ENCODE measurements at regions not wholly inside any gene's neighbourhood (a gene's known extent, or its start where the extent isn't known, plus 50 kb on each side); places are given as distances from the start of the nearest gene placed in this dataset.
"Not testable (repeated sequence)": the region's sequence is repeated elsewhere in the genome, so short reads cannot be mapped to it uniquely, and the experiment has no call there.

- Mint-ChIP-seq H3K4me3 (no peak overlapping the region), H3K27ac (no peak overlapping the region), H3K4me1 (no peaks in the 10 kb centered on the region), H3K9me3 (peaks cover 15 to 46% (median 30%) of the 10 kb centered on the region in 6 donors), H3K27me3 (ENCODE audit: low read depth in 3 of 3) (no peaks in the 10 kb centered on the region), H3K36me3 (no peaks in the 10 kb centered on the region)
- no peak for DNase-seq
These were observed 698.1 kb upstream of the NXPH2 start for GRCh38 chr2:139478165-139478914.

GRCh38 chr2:139477618-139478017 lies 697.4 kb upstream of the NXPH2 start:
- no peak overlapping the region for H3K27ac Mint-ChIP-seq
- no peaks in the 10 kb centered on the region for H3K27me3 Mint-ChIP-seq (ENCODE audit: low read depth in 3 of 3)

GRCh38 chr2:139469985-139470384 lies 689.8 kb upstream of the NXPH2 start:
- H3K9me3 Mint-ChIP-seq: peaks cover 5 to 62% (median 24%) of the 10 kb centered on the region in 6 donors
- no peaks in the 10 kb centered on the region for H3K27me3 Mint-ChIP-seq (ENCODE audit: low read depth in 3 of 3)
- no peaks in the 10 kb centered on the region for H3K4me1 Mint-ChIP-seq
- peaks cover 0 to 3% (median 0%) of the 10 kb centered on the region in 3 donors for H3K36me3 Mint-ChIP-seq
- no peak for DNase-seq
- no peak overlapping the region for H3K27ac Mint-ChIP-seq
- H3K4me3 Mint-ChIP-seq: no peak overlapping the region

More at GRCh38 chr2:139477618-139478017, 697.4 kb upstream of the NXPH2 start:
- H3K4me3 Mint-ChIP-seq: no peak overlapping the region
- no peak for DNase-seq
- H3K36me3 Mint-ChIP-seq: no peaks in the 10 kb centered on the region
- H3K4me1 Mint-ChIP-seq: no peaks in the 10 kb centered on the region
- H3K9me3 Mint-ChIP-seq: peaks cover 15 to 52% (median 34%) of the 10 kb centered on the region in 6 donors

- DNase-seq: no peak
- Mint-ChIP-seq H3K36me3 (peaks cover 0 to 3% (median 0%) of the 10 kb centered on the region in 3 donors), H3K9me3 (peaks cover 4 to 49% (median 26%) of the 10 kb centered on the region in 6 donors), H3K4me3 (no peak overlapping the region), H3K27ac (no peak overlapping the region), H3K4me1 (no peaks in the 10 kb centered on the region), H3K27me3 (ENCODE audit: low read depth in 3 of 3) (no peaks in the 10 kb centered on the region)
These were observed 685.6 kb upstream of the NXPH2 start for GRCh38 chr2:139465789-139466188.

- Mint-ChIP-seq H3K27me3 (ENCODE audit: low read depth in 3 of 3) (no peaks in the 10 kb centered on the region), H3K9me3 (peaks cover 2 to 42% (median 29%) of the 10 kb centered on the region in 6 donors), H3K27ac (no peak overlapping the region), H3K4me3 (no peak overlapping the region), H3K36me3 (no peaks in the 10 kb centered on the region), H3K4me1 (no peaks in the 10 kb centered on the region)
- no peak for DNase-seq
These were observed 677.7 kb upstream of the NXPH2 start for GRCh38 chr2:139457873-139458272.

- H3K27ac Mint-ChIP-seq: no peak overlapping the region
- no peaks in the 10 kb centered on the region for H3K36me3 Mint-ChIP-seq
- H3K4me3 Mint-ChIP-seq: no peak overlapping the region
- no peak for DNase-seq
- H3K4me1 Mint-ChIP-seq: no peaks in the 10 kb centered on the region
- H3K27me3 Mint-ChIP-seq (ENCODE audit: low read depth in 3 of 3): no peaks in the 10 kb centered on the region
- peaks cover 6 to 57% (median 35%) of the 10 kb centered on the region in 6 donors for H3K9me3 Mint-ChIP-seq
These were observed 674.1 kb upstream of the NXPH2 start for GRCh38 chr2:139454251-139454650.

GRCh38 chr2:139439100-139439499 lies 658.9 kb upstream of the NXPH2 start:
- H3K4me1 Mint-ChIP-seq: no peaks in the 10 kb centered on the region
- no peak overlapping the region for H3K4me3 Mint-ChIP-seq
- peaks cover 4 to 48% (median 23%) of the 10 kb centered on the region in 6 donors for H3K9me3 Mint-ChIP-seq
- no peaks in the 10 kb centered on the region for H3K27me3 Mint-ChIP-seq (ENCODE audit: low read depth in 3 of 3)
- H3K36me3 Mint-ChIP-seq: peaks cover 0 to 7% (median 0%) of the 10 kb centered on the region in 3 donors
- no peak overlapping the region for H3K27ac Mint-ChIP-seq
- no peak for DNase-seq

- Mint-ChIP-seq H3K4me3 (no peak overlapping the region), H3K36me3 (peaks cover 0 to 7% (median 0%) of the 10 kb centered on the region in 3 donors), H3K27ac (no peak overlapping the region), H3K4me1 (no peaks in the 10 kb centered on the region), H3K27me3 (ENCODE audit: low read depth in 3 of 3) (no peaks in the 10 kb centered on the region), H3K9me3 (peaks cover 4 to 44% (median 23%) of the 10 kb centered on the region in 6 donors)
- no peak for DNase-seq
These were observed 658.3 kb upstream of the NXPH2 start for GRCh38 chr2:139438478-139438877.

GRCh38 chr2:139427164-139427563 lies 647.0 kb upstream of the NXPH2 start:
- Mint-ChIP-seq H3K36me3 (no peaks in the 10 kb centered on the region), H3K27me3 (ENCODE audit: low read depth in 3 of 3) (peaks cover 0 to 1% (median 0%) of the 10 kb centered on the region in 3 donors), H3K9me3 (peaks cover 15 to 60% (median 23%) of the 10 kb centered on the region in 6 donors), H3K4me1 (no peaks in the 10 kb centered on the region), H3K4me3 (no peak overlapping the region), H3K27ac (no peak overlapping the region)
- no peak for DNase-seq

- no peaks in the 10 kb centered on the region for H3K36me3 Mint-ChIP-seq
- no peak overlapping the region for H3K27ac Mint-ChIP-seq
- H3K4me3 Mint-ChIP-seq: no peak overlapping the region
- no peak for DNase-seq
- H3K9me3 Mint-ChIP-seq: peaks cover 14 to 72% (median 31%) of the 10 kb centered on the region in 6 donors
- peaks cover 0 to 5% (median 0%) of the 10 kb centered on the region in 3 donors for H3K27me3 Mint-ChIP-seq (ENCODE audit: low read depth in 3 of 3)
- no peaks in the 10 kb centered on the region for H3K4me1 Mint-ChIP-seq
These were observed 643.9 kb upstream of the NXPH2 start for GRCh38 chr2:139424101-139424500.

- Mint-ChIP-seq H3K36me3 (peaks cover 0 to 3% (median 0%) of the 10 kb centered on the region in 3 donors), H3K27me3 (ENCODE audit: low read depth in 3 of 3) (no peaks in the 10 kb centered on the region), H3K4me3 (no peak overlapping the region), H3K9me3 (peaks cover 8 to 48% (median 36%) of the 10 kb centered on the region in 6 donors), H3K4me1 (no peaks in the 10 kb centered on the region), H3K27ac (no peak overlapping the region)
- DNase-seq: no peak
These were observed 631.0 kb upstream of the NXPH2 start for GRCh38 chr2:139411236-139411635.

- H3K27me3 Mint-ChIP-seq (ENCODE audit: low read depth in 3 of 3); H3K36me3 Mint-ChIP-seq; H3K4me3 Mint-ChIP-seq; H3K27ac Mint-ChIP-seq; H3K4me1 Mint-ChIP-seq; DNase-seq: not testable (repeated sequence)
- H3K9me3 Mint-ChIP-seq: peaks cover 8 to 52% (median 38%) of the 10 kb centered on the region in 6 donors
These were observed 630.6 kb upstream of the NXPH2 start for GRCh38 chr2:139410833-139411174.

- H3K4me1 Mint-ChIP-seq; H3K27me3 Mint-ChIP-seq (ENCODE audit: low read depth in 3 of 3); H3K4me3 Mint-ChIP-seq; DNase-seq; H3K36me3 Mint-ChIP-seq; H3K27ac Mint-ChIP-seq: not testable (repeated sequence)
- H3K9me3 Mint-ChIP-seq: peaks cover 8 to 56% (median 39%) of the 10 kb centered on the region in 6 donors
These were observed 630.1 kb upstream of the NXPH2 start for GRCh38 chr2:139410147-139410832.

- H3K27ac Mint-ChIP-seq: no peak overlapping the region
- no peaks in the 10 kb centered on the region for H3K4me1 Mint-ChIP-seq
- peaks cover 13 to 55% (median 38%) of the 10 kb centered on the region in 6 donors for H3K9me3 Mint-ChIP-seq
- H3K36me3 Mint-ChIP-seq: peaks cover 0 to 4% (median 3%) of the 10 kb centered on the region in 3 donors
- no peaks in the 10 kb centered on the region for H3K27me3 Mint-ChIP-seq (ENCODE audit: low read depth in 3 of 3)
- H3K4me3 Mint-ChIP-seq: no peak overlapping the region
- no peak for DNase-seq
These were observed 629.0 kb upstream of the NXPH2 start for GRCh38 chr2:139409212-139409611.

Measured in immature natural killer cell (primary cell).